ENCODE measurements at regions not wholly inside any gene's neighbourhood (a gene's known extent, or its start where the extent isn't known, plus 50 kb on each side); places are given as distances from the start of the nearest gene placed in this dataset.
"Not testable (repeated sequence)": the region's sequence is repeated elsewhere in the genome, so short reads cannot be mapped to it uniquely, and the experiment has no call there.

GRCh38 chr2:236644502-236644911 is 74.9 kb downstream of the ACKR3 start:
- no peak overlapping the region for H3K4me3 ChIP-seq (ENCODE audit: low read depth, low read length)
- ChIA-PET CTCF (no interaction called here), POLR2A (no interaction called here)
- H3K36me3 ChIP-seq (ENCODE audit: control insufficient read depth, insufficient read depth, low read length), result no peaks in the 10 kb centered on the region
- no peak for TF ChIP-seq CTCF (IDR thresholded peaks at IDR 0.05; ENCODE audit: insufficient read depth, low read depth, low read length)
- H3K27me3 ChIP-seq (ENCODE audit: control insufficient read depth, insufficient read depth, low read length), result no peaks in the 10 kb centered on the region
- no peak for DNase-seq (ENCODE audit: low read depth)

DNA sequence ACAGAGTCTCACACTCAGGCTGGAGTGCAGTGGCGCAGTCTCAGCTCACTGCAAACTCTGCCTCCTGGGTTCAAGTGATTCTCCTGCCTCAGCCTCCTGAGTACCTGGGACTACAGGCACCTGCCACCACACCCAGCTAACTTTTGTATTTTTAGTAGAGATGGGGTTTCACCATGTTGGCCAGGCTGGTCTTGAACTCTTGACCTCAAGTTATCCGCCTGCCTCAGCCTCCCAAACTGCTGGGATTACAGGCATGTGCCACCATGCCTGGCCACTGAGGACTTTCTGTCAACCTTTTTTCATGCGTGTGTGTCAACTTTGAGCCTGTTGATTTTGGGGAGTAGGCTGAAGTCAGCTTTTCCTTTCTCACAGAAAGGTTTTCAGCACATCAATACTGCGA is 75.5 kb downstream of the ACKR3 start:
- CTCF ChIA-PET; H3K27me3 ChIP-seq (ENCODE audit: control insufficient read depth, insufficient read depth, low read length); POLR2A ChIA-PET; DNase-seq (ENCODE audit: low read depth); H3K36me3 ChIP-seq (ENCODE audit: control insufficient read depth, insufficient read depth, low read length); H3K4me3 ChIP-seq (ENCODE audit: low read depth, low read length): not testable (repeated sequence)

GRCh38 chr2:236646441-236646840 is 76.8 kb downstream of the ACKR3 start:
- Histone ChIP-seq H3K27me3 (ENCODE audit: control insufficient read depth, insufficient read depth, low read length) (no peaks in the 10 kb centered on the region), H3K36me3 (ENCODE audit: control insufficient read depth, insufficient read depth, low read length) (no peaks in the 10 kb centered on the region), H3K4me3 (ENCODE audit: low read depth, low read length) (no peak overlapping the region)
- TF ChIP-seq CTCF (IDR thresholded peaks at IDR 0.05; ENCODE audit: insufficient read depth, low read depth, low read length), result no peak
- ChIA-PET POLR2A (interaction anchor here (0.6 to 0.7 kb wide), 2 partner anchors 98 to 365 kb away, joined by 3 to 4 read pairs; no protein-coding TSS in a partner anchor), CTCF (no interaction called here)
- DNase-seq (ENCODE audit: low read depth), result no peak

- Histone ChIP-seq H3K4me3 (ENCODE audit: low read depth, low read length) (no peak overlapping the region), H3K27me3 (ENCODE audit: control insufficient read depth, insufficient read depth, low read length) (no peaks in the 10 kb centered on the region), H3K36me3 (ENCODE audit: control insufficient read depth, insufficient read depth, low read length) (no peaks in the 10 kb centered on the region)
- DNase-seq (ENCODE audit: low read depth), result no peak
- POLR2A ChIA-PET, result interaction anchor here (0.6 to 0.7 kb wide), 2 partner anchors 98 to 364 kb away, joined by 3 to 4 read pairs; no protein-coding TSS in a partner anchor
- TF ChIP-seq CTCF (IDR thresholded peaks at IDR 0.05; ENCODE audit: insufficient read depth, low read depth, low read length), result no peak
- CTCF ChIA-PET, result no interaction called here
Observed at GRCh38 chr2:236646871-236647270, 77.2 kb downstream of the ACKR3 start.

- TF ChIP-seq CTCF (IDR thresholded peaks at IDR 0.05; ENCODE audit: insufficient read depth, low read depth, low read length), result no peak
- CTCF ChIA-PET, result no interaction called here
- Histone ChIP-seq H3K36me3 (ENCODE audit: control insufficient read depth, insufficient read depth, low read length) (no peaks in the 10 kb centered on the region), H3K4me3 (ENCODE audit: low read depth, low read length) (no peak overlapping the region), H3K27me3 (ENCODE audit: control insufficient read depth, insufficient read depth, low read length) (no peaks in the 10 kb centered on the region)
- no peak for DNase-seq (ENCODE audit: low read depth)
- POLR2A ChIA-PET, result no interaction called here
Observed at GRCh38 chr2:236647621-236648020, 78.0 kb downstream of the ACKR3 start.

GRCh38 chr2:236653863-236654262 is 84.2 kb downstream of the ACKR3 start:
- Histone ChIP-seq H3K4me3 (ENCODE audit: low read depth, low read length) (no peak overlapping the region), H3K27me3 (ENCODE audit: control insufficient read depth, insufficient read depth, low read length) (no peaks in the 10 kb centered on the region; the same call in 1 of the 2 replicates), H3K36me3 (ENCODE audit: control insufficient read depth, insufficient read depth, low read length) (no peaks in the 10 kb centered on the region)
- ChIA-PET CTCF (no interaction called here), POLR2A (no interaction called here)
- TF ChIP-seq CTCF (IDR thresholded peaks at IDR 0.05; ENCODE audit: insufficient read depth, low read depth, low read length), result no peak
- no peak for DNase-seq (ENCODE audit: low read depth)
